Endodermal cell (in vitro differentiated cells): ENCODE measurements at regions not wholly inside any gene's neighbourhood (a gene's known extent, or its start where the extent isn't known, plus 50 kb on each side); places are given as distances from the start of the nearest gene placed in this dataset.

Experiments used
- DNase-seq: peaks from one replicate; pipeline ENCODE4 v3.0.0-alpha.2; 2017
- H3K27ac ChIP-seq: 2 replicates; pipeline ENCODE4 v1.5.1; 2013; ENCODE audit warnings: mild to moderate bottlenecking, low read depth, low read length, moderate library complexity
- H3K27me3 ChIP-seq: 2 replicates; pipeline ENCODE4 v1.6.1; 2013; ENCODE audit warnings: mild to moderate bottlenecking, low read length, moderate library complexity; ENCODE audit not compliant: insufficient read depth, control insufficient read depth, poor library complexity, severe bottlenecking
- H3K36me3 ChIP-seq: 2 replicates; pipeline ENCODE4 v1.7.0; 2013; ENCODE audit warnings: mild to moderate bottlenecking, low read length, moderate library complexity; ENCODE audit not compliant: control insufficient read depth, insufficient read depth
- H3K4me1 ChIP-seq: one replicate; pipeline ENCODE4 v1.7.0; 2013; ENCODE audit warnings: low read length; ENCODE audit not compliant: control insufficient read depth, insufficient read depth
- H3K4me3 ChIP-seq: 2 replicates; pipeline ENCODE4 v1.5.1; 2013; ENCODE audit warnings: mild to moderate bottlenecking, low read length, moderate library complexity
- H3K9ac ChIP-seq: 2 replicates; pipeline ENCODE4 v1.6.1; 2013; ENCODE audit warnings: mild to moderate bottlenecking, low read length, moderate library complexity; ENCODE audit not compliant: poor library complexity, severe bottlenecking; ENCODE audit errors: extremely low read depth
- H3K9me3 ChIP-seq: 2 replicates; pipeline ENCODE4 v1.6.1; 2013; ENCODE audit warnings: mild to moderate bottlenecking, low read length, moderate library complexity; ENCODE audit not compliant: control insufficient read depth
- H3K27ac Mint-ChIP-seq: 2 replicates; pipeline ENCODE4 v1.8.0; 2020; ENCODE audit warnings: mixed read lengths
- H3K27me3 Mint-ChIP-seq: 2 replicates; pipeline ENCODE4 v1.8.0; 2021; ENCODE audit warnings: mild to moderate bottlenecking, mixed read lengths; ENCODE audit not compliant: insufficient read depth
- H3K36me3 Mint-ChIP-seq: 2 replicates; pipeline ENCODE4 v1.8.0; 2020; ENCODE audit warnings: low read depth, mixed read lengths
- H3K4me1 Mint-ChIP-seq: 2 replicates; pipeline ENCODE4 v1.8.0; 2020; ENCODE audit warnings: mixed read lengths
- H3K4me3 Mint-ChIP-seq: 2 replicates; pipeline ENCODE4 v1.8.0; 2020; ENCODE audit warnings: mild to moderate bottlenecking, moderate library complexity, mixed read lengths
- H3K9me3 Mint-ChIP-seq: 2 replicates; pipeline ENCODE4 v1.8.0; 2020; ENCODE audit warnings: mild to moderate bottlenecking, mixed read lengths
- CTCF ChIP-seq: fragments of 200-600 bp; sonication (generic); conservative IDR thresholded peaks from 2 replicates; pipeline ENCODE4 v1.5.0; 2021; ENCODE audit warnings: antibody characterized with exemption, mild to moderate bottlenecking
- WGBS, 2 experiments: methylation state at CpG; one replicate each; pipeline versions ENCODE4 v1.1.5 to v1.1.7; 2013; ENCODE audit warnings: missing lambda C conversion rate in 2 of 2, mixed read lengths in 1 of 2; ENCODE audit not compliant: insufficient coverage in 1 of 2, insufficient read length in 1 of 2; 5-methylcytosine and 5-hydroxymethylcytosine counted together

- no peak for TF ChIP-seq CTCF
- Histone ChIP-seq H3K9ac (no peak overlapping the region), H3K4me3 (no peak overlapping the region), H3K27ac (no peak overlapping the region), H3K4me1 (no peaks in the 10 kb centered on the region), H3K36me3 (no peaks in the 10 kb centered on the region), H3K9me3 (no peaks in the 10 kb centered on the region), H3K27me3 (no peaks in the 10 kb centered on the region)
- no peaks in the 10 kb centered on the region for H3K36me3 Mint-ChIP-seq
- DNase-seq: no peak
- WGBS, 2 experiments: 88% methylated on average over 2 of the region's 2 CpGs; no CpG with 5 or more reads in 1 of the 2 experiments
- no peaks in the 10 kb centered on the region for H3K27me3 Mint-ChIP-seq
- no peak overlapping the region for H3K27ac Mint-ChIP-seq
- H3K9me3 Mint-ChIP-seq: peaks cover 2% of the 10 kb centered on the region
- no peak overlapping the region for H3K4me3 Mint-ChIP-seq
- no peaks in the 10 kb centered on the region for H3K4me1 Mint-ChIP-seq
Observed at GRCh38 chr20:6299456-6299855, 176.6 kb upstream of the FERMT1 start.

- no peaks in the 10 kb centered on the region for H3K9me3 ChIP-seq
- no peak overlapping the region for H3K4me3 Mint-ChIP-seq
- H3K4me1 ChIP-seq: no peaks in the 10 kb centered on the region
- H3K9ac ChIP-seq: no peak overlapping the region
- H3K27ac ChIP-seq: no peak overlapping the region
- no peak for TF ChIP-seq CTCF
- no peaks in the 10 kb centered on the region for H3K27me3 Mint-ChIP-seq
- 88 to 94% methylated on average over 6 to 7 of the region's 7 CpGs for WGBS, 2 experiments
- H3K27ac Mint-ChIP-seq: no peak overlapping the region
- no peaks in the 10 kb centered on the region for H3K4me1 Mint-ChIP-seq
- H3K27me3 ChIP-seq: no peaks in the 10 kb centered on the region
- H3K36me3 ChIP-seq: no peaks in the 10 kb centered on the region
- H3K36me3 Mint-ChIP-seq: no peaks in the 10 kb centered on the region
- peaks cover 2% of the 10 kb centered on the region for H3K9me3 Mint-ChIP-seq
- DNase-seq: no peak
- no peak overlapping the region for H3K4me3 ChIP-seq
Observed at GRCh38 chr20:6298049-6298448, 175.2 kb upstream of the FERMT1 start.

DNA sequence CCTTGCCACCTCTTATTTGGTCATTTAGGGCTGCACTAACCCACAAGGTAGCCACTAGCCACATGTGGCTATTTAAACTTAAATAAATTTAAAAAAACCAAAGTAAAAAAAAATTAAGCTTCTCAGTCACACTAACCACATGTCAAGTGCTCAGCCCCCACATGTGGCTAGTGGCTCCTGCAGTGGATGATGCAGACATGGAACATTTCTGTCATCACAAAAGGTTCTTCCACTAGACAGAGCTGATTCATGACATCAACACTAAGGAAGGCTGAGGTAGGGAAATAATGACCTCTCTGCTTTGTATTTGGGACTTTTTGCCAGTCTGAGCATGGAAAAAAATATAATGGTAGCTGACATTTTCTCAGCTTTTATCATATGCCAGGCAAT, 173.0 kb upstream of the FERMT1 start:
- no peaks in the 10 kb centered on the region for H3K4me1 ChIP-seq
- H3K27ac ChIP-seq: no peak overlapping the region
- H3K36me3 ChIP-seq: no peaks in the 10 kb centered on the region
- H3K4me3 Mint-ChIP-seq: no peak overlapping the region
- H3K27me3 ChIP-seq: no peaks in the 10 kb centered on the region
- no peak overlapping the region for H3K27ac Mint-ChIP-seq
- H3K27me3 Mint-ChIP-seq: no peaks in the 10 kb centered on the region
- no peaks in the 10 kb centered on the region for H3K36me3 Mint-ChIP-seq
- H3K9ac ChIP-seq: no peak overlapping the region
- H3K4me3 ChIP-seq: no peak overlapping the region
- H3K9me3 ChIP-seq: no peaks in the 10 kb centered on the region
- no peaks in the 10 kb centered on the region for H3K4me1 Mint-ChIP-seq
- TF ChIP-seq CTCF: no peak
- no peaks in the 10 kb centered on the region for H3K9me3 Mint-ChIP-seq
- DNase-seq: no peak
